ENCODE measurements at regions not wholly inside any gene's neighbourhood (a gene's known extent, or its start where the extent isn't known, plus 50 kb on each side); places are given as distances from the start of the nearest gene placed in this dataset.

GRCh38 chr11:127063241-127063640 lies 62.7 kb upstream of the KIRREL3 start:
- TF ChIP-seq, protein P1, sequence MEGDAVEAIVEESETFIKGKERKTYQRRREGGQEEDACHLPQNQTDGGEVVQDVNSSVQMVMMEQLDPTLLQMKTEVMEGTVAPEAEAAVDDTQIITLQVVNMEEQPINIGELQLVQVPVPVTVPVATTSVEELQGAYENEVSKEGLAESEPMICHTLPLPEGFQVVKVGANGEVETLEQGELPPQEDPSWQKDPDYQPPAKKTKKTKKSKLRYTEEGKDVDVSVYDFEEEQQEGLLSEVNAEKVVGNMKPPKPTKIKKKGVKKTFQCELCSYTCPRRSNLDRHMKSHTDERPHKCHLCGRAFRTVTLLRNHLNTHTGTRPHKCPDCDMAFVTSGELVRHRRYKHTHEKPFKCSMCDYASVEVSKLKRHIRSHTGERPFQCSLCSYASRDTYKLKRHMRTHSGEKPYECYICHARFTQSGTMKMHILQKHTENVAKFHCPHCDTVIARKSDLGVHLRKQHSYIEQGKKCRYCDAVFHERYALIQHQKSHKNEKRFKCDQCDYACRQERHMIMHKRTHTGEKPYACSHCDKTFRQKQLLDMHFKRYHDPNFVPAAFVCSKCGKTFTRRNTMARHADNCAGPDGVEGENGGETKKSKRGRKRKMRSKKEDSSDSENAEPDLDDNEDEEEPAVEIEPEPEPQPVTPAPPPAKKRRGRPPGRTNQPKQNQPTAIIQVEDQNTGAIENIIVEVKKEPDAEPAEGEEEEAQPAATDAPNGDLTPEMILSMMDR (IDR thresholded peaks at IDR 0.05) = no peak
- TF ChIP-seq POLR2A (IDR thresholded peaks at IDR 0.05) = no peak

Data from body of pancreas (tissue), 4 donors.